ENCODE measurements at regions not wholly inside any gene's neighbourhood (a gene's known extent, or its start where the extent isn't known, plus 50 kb on each side); places are given as distances from the start of the nearest gene placed in this dataset.

DNA sequence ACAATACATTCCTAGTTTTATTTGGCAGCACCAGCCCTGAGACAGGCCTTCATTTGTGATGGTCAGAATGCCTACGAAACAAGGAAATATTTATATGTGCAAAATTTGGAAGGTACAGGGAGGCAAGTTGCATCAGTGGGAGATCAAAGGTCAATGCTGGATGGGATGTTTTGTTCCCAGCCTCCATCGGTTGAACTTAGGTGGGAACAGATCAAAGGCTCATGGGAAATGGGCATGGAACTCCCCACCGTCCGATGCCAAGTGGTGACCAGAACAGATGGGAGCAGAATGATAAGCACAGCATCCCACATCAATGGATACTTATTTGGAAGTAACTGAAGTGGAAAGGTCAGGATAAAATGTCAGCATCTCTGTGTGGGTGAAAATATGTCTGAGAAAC, 177.7 kb upstream of the TNFAIP3 start:
- intact Hi-C loops (cut with DNase I) = no loop called here
- no peaks in the 10 kb centered on the region for H3K9me3 ChIP-seq
- WGBS, 2 donors = 71 to 83% methylated on average over 4 of the region's 4 CpGs
- H3K36me3 ChIP-seq = no peaks in the 10 kb centered on the region
- ATAC-seq (peak in 1 of 8 donors; percentile 52), DNase-seq (no peak)
- peak overlapping the region in 1 of 10 donors; percentile 3 for H3K27ac ChIP-seq
- no peaks in the 10 kb centered on the region for H3K27me3 ChIP-seq
- no peak overlapping the region for H3K4me3 ChIP-seq
- TF ChIP-seq, protein P1, sequence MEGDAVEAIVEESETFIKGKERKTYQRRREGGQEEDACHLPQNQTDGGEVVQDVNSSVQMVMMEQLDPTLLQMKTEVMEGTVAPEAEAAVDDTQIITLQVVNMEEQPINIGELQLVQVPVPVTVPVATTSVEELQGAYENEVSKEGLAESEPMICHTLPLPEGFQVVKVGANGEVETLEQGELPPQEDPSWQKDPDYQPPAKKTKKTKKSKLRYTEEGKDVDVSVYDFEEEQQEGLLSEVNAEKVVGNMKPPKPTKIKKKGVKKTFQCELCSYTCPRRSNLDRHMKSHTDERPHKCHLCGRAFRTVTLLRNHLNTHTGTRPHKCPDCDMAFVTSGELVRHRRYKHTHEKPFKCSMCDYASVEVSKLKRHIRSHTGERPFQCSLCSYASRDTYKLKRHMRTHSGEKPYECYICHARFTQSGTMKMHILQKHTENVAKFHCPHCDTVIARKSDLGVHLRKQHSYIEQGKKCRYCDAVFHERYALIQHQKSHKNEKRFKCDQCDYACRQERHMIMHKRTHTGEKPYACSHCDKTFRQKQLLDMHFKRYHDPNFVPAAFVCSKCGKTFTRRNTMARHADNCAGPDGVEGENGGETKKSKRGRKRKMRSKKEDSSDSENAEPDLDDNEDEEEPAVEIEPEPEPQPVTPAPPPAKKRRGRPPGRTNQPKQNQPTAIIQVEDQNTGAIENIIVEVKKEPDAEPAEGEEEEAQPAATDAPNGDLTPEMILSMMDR (IDR thresholded peaks at IDR 0.05) = no peak
- peaks cover 0 to 22% (median 6%) of the 10 kb centered on the region in 9 donors for H3K4me1 ChIP-seq

DNA sequence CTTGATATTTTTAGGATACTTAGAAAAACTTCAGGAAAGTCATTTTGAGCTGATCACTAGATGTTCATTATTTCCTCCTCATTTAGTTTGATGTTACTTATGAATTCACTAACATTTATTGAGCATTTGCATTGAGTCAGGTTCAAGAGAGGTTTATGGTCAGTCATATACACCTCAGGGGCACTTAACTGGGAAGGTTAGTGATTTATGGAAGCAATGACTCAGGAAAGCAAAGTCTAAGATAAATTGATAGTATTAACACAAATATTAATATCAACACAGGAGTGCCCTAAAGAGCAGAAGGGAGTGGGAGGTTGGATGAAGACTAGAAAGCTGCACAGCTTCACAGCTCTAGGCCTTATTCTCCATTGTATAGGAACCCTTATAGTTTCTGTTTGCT, 177.0 kb upstream of the TNFAIP3 start:
- no peaks in the 10 kb centered on the region for H3K27me3 ChIP-seq
- DNase-seq = no peak
- ATAC-seq = no peak
- intact Hi-C loops (cut with DNase I) = loop anchor here in 1 of 10 donors (10.0 kb wide), 1 partner anchor 415 kb away; the partner anchor contains the start of gene PERP
- TF ChIP-seq, protein P1 (IDR thresholded peaks at IDR 0.05) = no peak
- H3K27ac ChIP-seq = no peak overlapping the region
- H3K4me1 ChIP-seq = peaks cover 0 to 20% (median 7%) of the 10 kb centered on the region in 9 donors
- H3K36me3 ChIP-seq = no peaks in the 10 kb centered on the region
- H3K4me3 ChIP-seq = no peak overlapping the region
- H3K9me3 ChIP-seq = no peaks in the 10 kb centered on the region

DNA sequence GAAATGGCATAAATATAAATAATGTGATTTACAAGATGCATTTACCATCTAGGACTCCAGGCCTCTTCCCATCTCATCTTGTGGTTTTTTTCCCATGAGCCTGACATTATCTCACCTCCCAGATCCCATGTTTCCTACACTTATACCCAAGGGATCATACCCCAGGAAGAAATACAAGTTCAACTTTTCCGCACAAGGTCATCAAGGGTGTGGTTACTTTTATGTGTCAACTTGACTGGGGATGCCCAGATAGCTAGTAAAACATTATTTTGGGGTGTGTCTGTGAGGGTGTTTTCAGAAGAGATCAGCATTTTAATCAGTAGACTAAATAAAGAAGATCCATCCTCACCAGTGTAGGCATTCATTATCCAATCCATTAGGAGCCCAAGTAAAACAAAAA, 176.3 kb upstream of the TNFAIP3 start:
- Histone ChIP-seq H3K27ac (no peak overlapping the region), H3K36me3 (no peaks in the 10 kb centered on the region), H3K4me3 (no peak overlapping the region), H3K9me3 (no peaks in the 10 kb centered on the region), H3K27me3 (no peaks in the 10 kb centered on the region), H3K4me1 (peaks cover 0 to 24% (median 10%) of the 10 kb centered on the region in 9 donors)
- DNase-seq (no peak), ATAC-seq (no peak)
- 93 to 94% methylated on average over 1 of the region's 1 CpG for WGBS, 2 donors
- TF ChIP-seq, protein P1 (IDR thresholded peaks at IDR 0.05) = no peak
- intact Hi-C loops (cut with DNase I) = loop anchor here in 1 of 10 donors (10.0 kb wide), 1 partner anchor 414 kb away; the partner anchor contains the start of gene PERP

DNA sequence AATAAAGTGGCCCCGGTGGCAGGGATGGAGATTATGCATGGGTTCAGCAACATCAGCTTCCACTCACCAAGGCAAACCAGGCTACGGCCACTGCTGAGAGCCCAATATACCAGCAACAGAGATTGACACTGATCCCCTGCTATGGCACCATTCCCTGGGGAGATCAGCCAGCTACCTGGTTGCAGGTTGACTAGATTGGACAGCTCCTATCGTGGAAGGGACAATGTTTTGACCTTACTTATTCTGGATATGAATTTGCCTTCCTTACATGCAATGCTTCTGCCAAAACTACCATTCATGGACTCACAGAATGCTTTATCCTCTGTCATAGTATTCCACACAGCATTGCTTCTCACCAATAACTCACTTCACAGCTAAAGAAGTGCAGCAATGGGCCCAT, 174.8 kb upstream of the TNFAIP3 start:
- Histone ChIP-seq H3K27me3 (no peaks in the 10 kb centered on the region), H3K4me3 (no peak overlapping the region), H3K4me1 (peaks cover 0 to 33% (median 20%) of the 10 kb centered on the region in 9 donors), H3K27ac (no peak overlapping the region), H3K9me3 (no peaks in the 10 kb centered on the region), H3K36me3 (no peaks in the 10 kb centered on the region)
- intact Hi-C loops (cut with DNase I) = loop anchor here in 1 of 10 donors (10.0 kb wide), 1 partner anchor 412 kb away; the partner anchor contains the start of gene PERP
- DNase-seq (no peak), ATAC-seq (no peak)
- 89 to 93% methylated on average over 3 of the region's 3 CpGs for WGBS, 2 donors
- TF ChIP-seq, protein P1 (IDR thresholded peaks at IDR 0.05) = no peak

All from heart right ventricle (tissue), 16 donors.